Keratinocyte (primary cell): ENCODE measurements at regions not wholly inside any gene's neighbourhood (a gene's known extent, or its start where the extent isn't known, plus 50 kb on each side); places are given as distances from the start of the nearest gene placed in this dataset.

Source experiments
- DNase-seq: peaks from one replicate; pipeline ENCODE4 v3.0.0-alpha.2; 2011; ENCODE audit warnings: low read depth, missing footprints, low spot score
- FAIRE-seq: peaks from 2 replicates; lab custom pipeline; 2011; peaks lifted over from hg19 to GRCh38; lab: Jason Lieb, UNC
- H2AFZ ChIP-seq: 2 replicates; pipeline ENCODE4 v1.6.0; 2012; ENCODE audit warnings: low read length, control low read depth, inconsistent platforms; ENCODE audit not compliant: control insufficient read depth
- H3K27ac ChIP-seq: 2 replicates; pipeline ENCODE4 v1.5.1; 2011; ENCODE audit warnings: low read length; ENCODE audit not compliant: control insufficient read depth, insufficient read depth
- H3K27me3 ChIP-seq: 3 replicates; pipeline ENCODE4 v1.6.0; 2011; ENCODE audit warnings: low read length; ENCODE audit not compliant: control insufficient read depth, insufficient read depth; ENCODE audit errors: extremely low read depth
- H3K36me3 ChIP-seq, 2 experiments: 2 replicates in 1 of 2; 3 replicates in 1 of 2; pipeline ENCODE4 v1.5.1; 2011; ENCODE audit warnings: low read length in 2 of 2, mild to moderate bottlenecking in 1 of 2; ENCODE audit not compliant: control insufficient read depth in 2 of 2, insufficient read depth in 2 of 2; ENCODE audit errors: extremely low read depth in 1 of 2
- H3K4me1 ChIP-seq: 3 replicates; pipeline ENCODE4 v1.5.1; 2011; ENCODE audit warnings: low read length; ENCODE audit not compliant: control insufficient read depth, insufficient read depth; ENCODE audit errors: extremely low read depth
- H3K4me2 ChIP-seq: 3 replicates; pipeline ENCODE4 v1.6.0; 2011; ENCODE audit warnings: low read depth, low read length; ENCODE audit not compliant: control insufficient read depth, insufficient read depth; ENCODE audit errors: extremely low read depth
- H3K4me3 ChIP-seq, 3 experiments: fragments of 200-600 bp in 1 of 3; sonication (generic) in 1 of 3; 2 replicates in 2 of 3; 3 replicates in 1 of 3; pipeline ENCODE4 v1.5.1; 2011 to 2016; ENCODE audit warnings: low read length in 3 of 3, mild to moderate bottlenecking in 3 of 3, control low read depth in 2 of 3, inconsistent platforms in 1 of 3, low read depth in 1 of 3, mixed read lengths in 1 of 3, mixed run types in 1 of 3, moderate library complexity in 1 of 3; ENCODE audit not compliant: control insufficient read depth in 2 of 3, insufficient read depth in 2 of 3; ENCODE audit errors: extremely low read depth in 1 of 3
- H3K79me2 ChIP-seq: 2 replicates; pipeline ENCODE4 v1.6.0; 2012; ENCODE audit warnings: low read length; ENCODE audit not compliant: control insufficient read depth, insufficient read depth
- H3K9ac ChIP-seq: 3 replicates; pipeline ENCODE4 v1.6.0; 2011; ENCODE audit warnings: low read length; ENCODE audit not compliant: control insufficient read depth, insufficient read depth; ENCODE audit errors: extremely low read depth
- H3K9me1 ChIP-seq: 3 replicates; pipeline ENCODE4 v1.6.0; 2011; ENCODE audit warnings: low read length; ENCODE audit not compliant: control insufficient read depth, insufficient read depth; ENCODE audit errors: extremely low read depth
- H3K9me3 ChIP-seq: 2 replicates; pipeline ENCODE4 v1.5.1; 2012; ENCODE audit warnings: low read depth, low read length; ENCODE audit not compliant: control insufficient read depth
- H4K20me1 ChIP-seq: 3 replicates; pipeline ENCODE4 v1.6.0; 2011; ENCODE audit warnings: low read length; ENCODE audit not compliant: control insufficient read depth, insufficient read depth; ENCODE audit errors: extremely low read depth
- EZH2 ChIP-seq: IDR thresholded peaks from one replicate; pipeline ENCODE4 v1.6.1; 2012; ENCODE audit warnings: inconsistent platforms, mild to moderate bottlenecking, low read length, moderate library complexity
- dilution Hi-C: fragments of 300-500 bp; cut with MboI; formaldehyde crosslinking; loops from one replicate; pipeline ENCODE4 v1.7.0; 2020; ENCODE audit warnings: low sequenced_read_pairs; ENCODE audit not compliant: extremely low pct_ligation_motif_present
- TF ChIP-seq, protein P1 (sequence below), 3 experiments: IDR thresholded peaks in 1 of 3; conservative IDR thresholded peaks in 1 of 3; optimal IDR thresholded peaks in 1 of 3; 2 replicates in 2 of 3; 3 replicates in 1 of 3; pipeline versions ENCODE3 to v1.5.1; 2011; ENCODE audit warnings: low read length in 3 of 3, mild to moderate bottlenecking in 3 of 3, moderate library complexity in 2 of 3, control low read depth in 1 of 3, inconsistent platforms in 1 of 3; ENCODE audit not compliant: insufficient read depth in 2 of 3; ENCODE audit errors: extremely low read depth in 1 of 3

GRCh38 chr3:72230774-72231379, 445.9 kb upstream of the PROK2 start:
- Histone ChIP-seq H3K79me2 (no peaks in the 10 kb centered on the region), H2AFZ (no peak overlapping the region), H3K36me3 (no peaks in the 10 kb centered on the region), H4K20me1 (no peaks in the 10 kb centered on the region), H3K9me1 (no peaks in the 10 kb centered on the region), H3K4me2 (no peak overlapping the region), H3K4me1 (no peaks in the 10 kb centered on the region), H3K9me3 (peaks cover 2% of the 10 kb centered on the region), H3K4me3 (no peak overlapping the region), H3K27me3 (peaks cover 27% of the 10 kb centered on the region), H3K9ac (no peak overlapping the region), H3K27ac (no peak overlapping the region)
- TF ChIP-seq EZH2 = no peak
- TF ChIP-seq, protein P1, sequence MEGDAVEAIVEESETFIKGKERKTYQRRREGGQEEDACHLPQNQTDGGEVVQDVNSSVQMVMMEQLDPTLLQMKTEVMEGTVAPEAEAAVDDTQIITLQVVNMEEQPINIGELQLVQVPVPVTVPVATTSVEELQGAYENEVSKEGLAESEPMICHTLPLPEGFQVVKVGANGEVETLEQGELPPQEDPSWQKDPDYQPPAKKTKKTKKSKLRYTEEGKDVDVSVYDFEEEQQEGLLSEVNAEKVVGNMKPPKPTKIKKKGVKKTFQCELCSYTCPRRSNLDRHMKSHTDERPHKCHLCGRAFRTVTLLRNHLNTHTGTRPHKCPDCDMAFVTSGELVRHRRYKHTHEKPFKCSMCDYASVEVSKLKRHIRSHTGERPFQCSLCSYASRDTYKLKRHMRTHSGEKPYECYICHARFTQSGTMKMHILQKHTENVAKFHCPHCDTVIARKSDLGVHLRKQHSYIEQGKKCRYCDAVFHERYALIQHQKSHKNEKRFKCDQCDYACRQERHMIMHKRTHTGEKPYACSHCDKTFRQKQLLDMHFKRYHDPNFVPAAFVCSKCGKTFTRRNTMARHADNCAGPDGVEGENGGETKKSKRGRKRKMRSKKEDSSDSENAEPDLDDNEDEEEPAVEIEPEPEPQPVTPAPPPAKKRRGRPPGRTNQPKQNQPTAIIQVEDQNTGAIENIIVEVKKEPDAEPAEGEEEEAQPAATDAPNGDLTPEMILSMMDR (optimal IDR thresholded peaks at IDR 0.05 in 1 of 3, IDR thresholded peaks at IDR 0.05 in 1 of 3, conservative IDR thresholded peaks at IDR 0.05 in 1 of 3; ENCODE audit: extremely low read depth in 1 of 3, insufficient read depth in 2 of 3, low read length in 3 of 3) = no peak
- FAIRE-seq (no peak), DNase-seq (no peak)
- dilution Hi-C loops = no loop called here

DNA sequence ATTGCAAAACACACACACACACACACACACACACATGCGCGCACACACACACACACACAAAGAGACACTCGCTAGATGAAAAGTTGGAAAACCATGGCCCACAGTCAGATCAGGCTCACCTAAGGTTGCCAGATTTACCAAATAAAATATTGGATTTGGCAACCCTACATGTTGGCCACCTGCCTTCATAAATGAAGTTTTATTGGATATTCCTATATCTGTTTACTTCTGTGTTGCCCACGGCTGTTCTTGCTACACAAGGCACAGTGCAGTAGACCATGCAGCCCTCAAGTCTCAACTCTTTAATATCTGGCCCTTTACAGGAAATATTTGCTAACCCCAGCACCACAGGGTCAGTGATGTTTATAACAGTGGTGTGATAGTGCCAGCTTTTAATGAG, 445.0 kb upstream of the PROK2 start:
- H3K27ac ChIP-seq = no peak overlapping the region
- no peaks in the 10 kb centered on the region for H3K36me3 ChIP-seq
- dilution Hi-C loops = no loop called here
- peaks cover 27% of the 10 kb centered on the region for H3K27me3 ChIP-seq
- no peaks in the 10 kb centered on the region for H3K4me1 ChIP-seq
- H3K4me2 ChIP-seq = no peak overlapping the region
- H3K9me3 ChIP-seq = peaks cover 5% of the 10 kb centered on the region
- H3K79me2 ChIP-seq = no peaks in the 10 kb centered on the region
- no peak overlapping the region for H2AFZ ChIP-seq
- H4K20me1 ChIP-seq = no peaks in the 10 kb centered on the region
- no peak overlapping the region for H3K4me3 ChIP-seq
- TF ChIP-seq, protein P1 (optimal IDR thresholded peaks at IDR 0.05 in 1 of 3, IDR thresholded peaks at IDR 0.05 in 1 of 3, conservative IDR thresholded peaks at IDR 0.05 in 1 of 3; ENCODE audit: extremely low read depth in 1 of 3, insufficient read depth in 2 of 3, low read length in 3 of 3) = no peak
- TF ChIP-seq EZH2 = no peak
- FAIRE-seq (no peak), DNase-seq (no peak)
- H3K9me1 ChIP-seq = no peaks in the 10 kb centered on the region
- no peak overlapping the region for H3K9ac ChIP-seq
